HPDE6-E6E7 (cell line): ENCODE measurements at regions not wholly inside any gene's neighbourhood (a gene's known extent, or its start where the extent isn't known, plus 50 kb on each side); places are given as distances from the start of the nearest gene placed in this dataset.
A peak's percentile ranks its signal among the peaks of the same experiment; 100 is the strongest.
"Not testable (repeated sequence)": the region's sequence is repeated elsewhere in the genome, so short reads cannot be mapped to it uniquely, and the experiment has no call there.

Experiments
- DNase-seq: peaks from one replicate; pipeline ENCODE4 v3.0.0; 2011; ENCODE audit warnings: missing footprints; ENCODE audit errors: extremely low spot score

GRCh38 chr6:121925024-121925423 is 474.4 kb upstream of the HSF2 start:
- DNase-seq: no peak

DNA sequence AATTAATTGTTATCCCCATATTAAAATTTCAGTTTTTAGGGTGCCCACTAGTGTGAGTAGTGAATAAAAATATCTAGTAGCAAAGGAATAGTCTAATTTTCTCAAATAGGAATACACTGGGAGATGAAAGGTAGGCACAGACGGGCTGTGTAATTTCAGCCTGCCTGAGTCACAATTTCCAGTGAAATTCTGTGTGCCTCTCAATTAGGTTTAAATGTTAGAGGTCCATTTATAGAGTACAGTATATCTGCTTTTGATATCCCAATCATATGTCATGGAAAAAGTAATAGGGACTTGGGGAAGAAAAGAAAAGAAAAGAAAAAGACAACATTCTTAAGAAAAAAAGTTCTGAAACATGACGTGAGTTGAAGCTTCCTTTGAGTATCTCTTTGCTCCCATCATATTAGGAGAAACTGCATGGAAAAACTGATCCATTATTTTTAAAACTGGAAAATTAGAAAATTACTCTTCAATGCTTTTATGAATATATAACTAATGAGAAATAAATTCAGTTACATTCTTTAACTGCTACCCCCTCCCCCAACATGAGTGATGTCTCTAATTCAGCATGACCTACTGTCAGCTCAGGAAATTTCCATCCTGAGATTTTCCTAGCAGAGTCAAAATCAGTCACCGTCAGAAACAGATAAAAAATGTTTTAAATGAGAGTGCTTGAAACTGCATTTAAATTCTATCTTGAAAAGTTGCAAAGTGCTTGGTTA is 473.8 kb upstream of the HSF2 start:
- DNase-seq: no peak

GRCh38 chr6:121929301-121929700 is 470.2 kb upstream of the HSF2 start:
- DNase-seq: no peak

DNA sequence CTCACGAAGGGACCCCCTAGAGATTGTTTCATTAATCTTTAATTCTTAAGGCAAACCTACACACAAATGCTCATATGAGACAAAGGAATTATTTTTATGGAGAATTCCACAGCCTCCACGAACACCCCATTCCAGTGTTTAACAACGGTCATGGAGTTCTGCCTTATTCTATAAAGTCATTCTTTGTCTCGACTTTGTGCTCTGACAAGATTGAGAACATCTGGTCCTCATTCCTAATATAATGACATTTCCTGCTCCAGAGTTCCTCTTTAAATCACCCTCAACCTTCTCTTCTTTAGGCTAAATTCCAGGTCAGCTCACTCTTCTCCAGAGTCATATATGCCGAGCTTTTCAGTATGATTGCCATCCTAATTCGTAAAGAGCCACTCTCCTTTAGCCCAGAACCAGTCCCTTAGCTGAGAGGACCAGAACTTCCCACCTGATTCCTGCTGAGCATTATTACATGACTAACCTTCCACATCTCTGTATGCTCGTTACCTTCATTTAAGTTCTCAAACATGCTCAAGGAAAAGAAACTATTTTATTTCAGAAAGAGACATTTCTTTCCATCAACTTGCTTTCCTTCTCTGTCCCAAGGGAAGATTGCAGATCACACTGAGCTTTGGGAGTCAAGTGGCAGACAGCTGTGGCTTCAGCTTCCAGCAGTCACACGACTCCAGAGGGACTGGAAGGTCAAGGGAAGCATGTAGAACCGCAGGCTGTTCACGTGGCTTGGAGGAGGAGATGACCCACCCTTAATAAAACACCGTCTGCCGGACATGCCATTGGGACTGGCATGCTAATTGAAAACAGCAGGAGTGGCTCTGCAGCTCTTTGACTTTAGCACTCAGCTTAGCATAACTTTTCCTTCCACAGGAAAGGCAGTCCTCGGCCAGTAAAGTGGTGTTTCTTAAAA is 467.1 kb upstream of the HSF2 start:
- DNase-seq: no peak

DNA sequence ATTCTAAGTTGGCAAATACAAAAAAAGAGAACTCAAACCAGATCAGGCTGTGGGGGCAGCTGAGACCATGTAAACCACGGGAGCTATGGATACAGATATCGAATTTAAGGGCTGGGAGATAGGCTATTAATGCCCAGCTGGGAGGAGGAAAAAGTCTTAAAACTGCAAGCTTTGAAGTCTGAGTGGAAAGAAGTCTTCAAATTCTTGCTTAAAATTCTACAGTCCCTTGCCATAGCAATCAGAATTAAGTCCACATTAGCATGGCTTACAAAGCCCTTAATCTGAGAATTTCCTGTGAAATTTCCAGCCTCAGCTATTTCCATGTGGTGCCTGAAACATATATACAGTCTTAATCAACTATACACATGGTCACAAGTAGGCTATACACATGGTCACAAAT is 465.0 kb upstream of the HSF2 start:
- DNase-seq: no peak

GRCh38 chr6:121940728-121941127 is 458.7 kb upstream of the HSF2 start:
- DNase-seq: no peak

- DNase-seq: no peak
Observed at GRCh38 chr6:121944354-121944753, 455.1 kb upstream of the HSF2 start.

- no peak for DNase-seq
Observed at GRCh38 chr6:121951123-121951522, 448.3 kb upstream of the HSF2 start.

GRCh38 chr6:121951918-121952379 is 447.5 kb upstream of the HSF2 start:
- DNase-seq: peak; percentile 27

- not testable (repeated sequence) for DNase-seq
Observed at GRCh38 chr6:121955401-121955800, 444.1 kb upstream of the HSF2 start.

GRCh38 chr6:121956782-121957181 is 442.7 kb upstream of the HSF2 start:
- no peak for DNase-seq

- no peak for DNase-seq
Observed at GRCh38 chr6:121959501-121959900, 440.0 kb upstream of the HSF2 start.

DNA sequence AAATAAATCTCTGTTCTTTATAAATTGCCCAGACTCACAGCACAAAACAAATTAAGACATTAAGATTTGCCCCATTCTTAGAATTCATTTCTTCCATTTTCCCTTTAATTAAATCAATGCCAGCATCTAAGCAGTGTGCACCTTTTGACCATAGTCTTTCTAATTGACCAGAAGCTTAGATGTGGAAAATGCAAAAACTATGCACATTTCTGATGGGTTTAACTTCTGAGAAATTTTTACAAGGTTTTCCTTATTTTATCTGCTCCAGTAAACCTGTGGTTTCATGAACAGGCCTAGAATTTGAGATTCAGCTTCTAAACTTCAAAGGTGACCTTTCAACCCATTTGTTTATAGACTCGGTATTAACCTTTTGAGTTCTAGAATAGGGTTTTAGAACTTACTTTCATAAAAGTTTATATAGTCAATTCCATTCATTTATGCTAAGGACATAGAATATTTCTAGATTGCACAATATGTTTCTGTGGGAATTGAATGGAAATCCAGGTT is 437.8 kb upstream of the HSF2 start:
- DNase-seq: no peak

DNA sequence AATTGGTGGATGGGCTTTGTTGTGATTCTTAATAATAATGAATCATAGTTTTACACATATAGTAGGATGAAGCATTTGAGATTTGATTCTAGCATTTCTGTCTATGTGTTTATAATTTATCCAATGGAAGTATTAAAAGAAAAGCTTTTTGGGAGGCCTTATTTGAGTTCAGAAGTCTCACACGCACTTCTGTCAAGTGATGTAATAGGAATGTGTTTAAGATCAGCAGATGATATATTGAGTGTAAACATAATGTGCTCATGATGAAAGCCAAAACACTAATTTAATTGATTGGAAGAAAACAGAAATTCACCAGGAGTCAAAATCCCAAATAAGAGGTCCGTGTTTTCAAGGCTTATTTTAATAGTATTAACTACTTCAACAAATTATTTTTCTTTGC is 435.6 kb upstream of the HSF2 start:
- no peak for DNase-seq

- DNase-seq: no peak
Observed at GRCh38 chr6:121965739-121966138, 433.7 kb upstream of the HSF2 start.

DNA sequence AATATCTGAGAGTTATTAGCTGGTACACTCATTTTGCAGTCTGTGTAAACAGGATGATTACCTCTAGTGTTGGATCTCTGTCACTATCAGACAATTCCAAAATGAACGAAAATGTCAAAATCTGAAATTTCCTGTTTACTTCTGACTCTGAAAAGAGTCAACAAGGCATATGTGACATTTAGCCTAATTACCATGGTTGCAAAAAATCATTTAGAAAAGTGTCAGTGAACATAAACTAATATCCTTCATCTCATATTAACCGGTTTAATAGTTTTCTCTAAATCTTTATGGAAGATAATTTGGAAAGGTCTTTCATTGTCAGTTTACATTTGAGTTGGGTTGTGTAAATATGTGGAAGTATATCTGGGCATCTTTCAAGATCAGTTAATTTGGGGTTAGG is 431.8 kb upstream of the HSF2 start:
- DNase-seq: no peak

DNA sequence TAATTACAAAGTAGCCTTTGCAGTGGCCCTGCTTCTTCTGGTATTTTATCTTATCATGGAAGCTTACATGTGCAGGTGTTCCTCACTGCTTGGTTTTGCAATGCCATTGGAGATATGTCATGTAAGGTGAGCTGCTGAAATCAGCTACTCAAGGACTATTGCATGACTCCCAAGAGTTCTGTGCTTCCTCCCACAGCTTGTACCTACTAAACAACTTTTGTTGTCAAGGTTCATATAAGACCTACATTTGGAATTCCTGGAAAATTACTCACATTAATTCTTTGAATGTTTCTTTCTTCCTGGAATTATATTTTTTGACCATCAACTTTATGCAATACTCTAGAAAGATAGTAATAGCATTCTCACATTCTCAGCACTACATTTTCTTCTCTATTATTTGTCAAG is 427.5 kb upstream of the HSF2 start:
- DNase-seq: no peak

DNA sequence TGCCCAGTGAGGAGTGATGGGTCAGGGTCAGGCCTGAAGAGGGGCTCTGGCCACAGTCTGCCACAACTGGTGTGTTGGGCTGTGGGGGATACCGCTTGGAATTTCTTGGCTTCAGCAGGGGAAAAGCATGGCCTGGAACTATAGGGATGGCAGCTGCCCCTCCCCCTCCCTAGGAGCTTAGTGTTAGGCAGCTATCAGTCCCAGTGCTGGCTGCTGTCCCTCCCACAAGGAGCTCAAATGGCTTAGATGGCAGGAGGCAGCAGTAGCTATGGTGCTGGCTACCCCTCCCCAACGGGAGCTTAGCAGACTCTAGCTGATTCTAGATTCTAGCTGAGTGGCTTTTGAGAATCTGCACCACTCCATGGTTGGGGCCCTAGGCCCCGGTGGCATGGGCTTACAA is 414.5 kb upstream of the HSF2 start:
- no peak for DNase-seq

DNA sequence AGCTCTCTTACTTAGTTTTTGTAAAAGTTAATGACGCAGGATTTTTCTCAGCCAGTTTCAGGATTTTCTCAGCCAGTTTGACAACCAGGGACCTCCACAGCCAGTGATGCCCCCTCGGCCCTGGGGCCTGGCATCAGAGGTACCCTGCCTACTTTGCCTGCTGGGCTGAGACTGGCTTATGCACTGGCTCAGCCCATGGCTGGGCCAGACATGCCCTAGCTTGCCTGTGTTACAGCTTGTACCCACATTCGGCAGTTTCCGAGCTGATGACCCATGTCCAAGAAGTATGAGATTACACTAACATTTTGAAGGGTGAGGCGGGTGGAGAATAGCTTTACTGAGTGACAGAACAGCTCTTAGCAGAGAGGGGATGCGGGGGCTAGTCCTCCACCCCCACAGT is 406.1 kb upstream of the HSF2 start:
- DNase-seq: no peak

GRCh38 chr6:121994919-121995318 is 404.5 kb upstream of the HSF2 start:
- DNase-seq: no peak

- no peak for DNase-seq
Observed at GRCh38 chr6:121998631-121999030, 400.8 kb upstream of the HSF2 start.

DNA sequence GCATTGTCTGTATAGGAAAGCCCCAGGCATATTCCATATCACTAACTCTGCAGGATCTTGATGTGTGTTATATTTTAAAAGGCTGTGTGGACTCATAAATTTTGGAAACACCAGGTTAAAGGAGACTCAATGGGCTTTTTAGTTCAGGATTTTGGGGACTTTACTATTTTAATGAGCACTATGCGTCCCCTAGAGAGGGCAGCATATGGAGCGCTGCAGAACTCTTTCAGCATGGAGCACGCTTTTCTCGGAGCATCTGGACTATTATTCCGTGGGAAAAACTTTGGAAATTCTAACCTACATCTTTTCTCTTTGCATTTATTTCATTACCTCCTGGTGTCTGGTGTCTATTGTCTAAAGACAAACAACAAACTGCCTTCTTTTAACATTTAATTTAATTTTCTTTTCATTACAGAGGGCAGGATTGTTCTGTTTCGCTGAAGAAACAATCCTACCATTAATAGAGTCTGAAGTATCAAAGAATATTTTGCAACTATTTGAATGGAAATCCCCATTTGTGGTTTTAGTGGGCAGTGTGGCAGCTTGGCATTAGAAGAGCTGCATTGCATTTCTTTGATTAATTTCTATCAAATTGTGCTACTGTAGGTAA is 399.9 kb upstream of the HSF2 start:
- no peak for DNase-seq
